GM23338 (cell line): ENCODE measurements at regions not wholly inside any gene's neighbourhood (a gene's known extent, or its start where the extent isn't known, plus 50 kb on each side); places are given as distances from the start of the nearest gene placed in this dataset.

Experiments used
- CREB1 ChIP-seq: fragments of 250-450 bp; sonication (Bioruptor Pico); IDR thresholded peaks from 2 replicates; pipeline ENCODE4 v1.5.0; 2020; ENCODE audit warnings: low read depth, mild to moderate bottlenecking, moderate library complexity
- CTCF ChIP-seq, 2 experiments: fragments of 200-600 bp in 1 of 2; sonication (generic) in 1 of 2; conservative IDR thresholded peaks; 2 replicates each; pipeline versions ENCODE4 v1.5.1 to v1.6.1; 2016 to 2017; ENCODE audit warnings: antibody characterized with exemption in 2 of 2, low read depth in 2 of 2, mild to moderate bottlenecking in 2 of 2, moderate library complexity in 1 of 2
- EZH2 ChIP-seq: fragments of 200-600 bp; sonication (generic); IDR thresholded peaks from one replicate; pipeline ENCODE4 v1.8.0; 2017; ENCODE audit warnings: antibody characterized with exemption, mild to moderate bottlenecking, low read depth; ENCODE audit not compliant: unreplicated experiment
- EZH2phosphoT487 ChIP-seq: fragments of 200-600 bp; sonication (generic); IDR thresholded peaks from one replicate; pipeline ENCODE4 v1.8.1; 2018; ENCODE audit warnings: antibody characterized with exemption; ENCODE audit not compliant: unreplicated experiment
- POLR2AphosphoS5 ChIP-seq: IDR thresholded peaks from 2 replicates; pipeline ENCODE4 v1.6.1; 2016; ENCODE audit warnings: antibody characterized with exemption, low read depth

DNA sequence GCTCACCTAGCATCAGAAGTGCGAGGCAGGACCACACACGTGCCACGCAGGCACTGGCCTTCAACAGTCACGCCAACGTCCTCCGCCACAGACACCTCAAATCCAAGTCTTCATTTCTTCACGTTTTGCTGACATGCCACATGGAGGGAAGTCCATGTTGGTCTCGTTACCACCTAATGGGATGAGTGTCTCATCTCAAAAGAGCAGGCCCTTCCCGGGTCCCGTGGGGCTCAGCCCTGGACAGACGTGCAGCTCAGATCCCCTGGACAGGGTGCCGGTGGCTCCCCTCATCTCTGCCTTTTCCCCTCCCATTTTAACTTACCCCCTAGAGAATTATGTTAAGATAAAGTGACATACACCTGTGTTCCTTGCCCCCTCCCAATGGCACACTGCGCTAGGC is 76.8 kb downstream of the MRPL36 start:
- TF ChIP-seq EZH2 (no peak), POLR2AphosphoS5 (no peak), CTCF (conservative IDR thresholded peaks at IDR 0.05; ENCODE audit: low read depth in 2 of 2) (no peak), EZH2phosphoT487 (no peak), CREB1 (CRISPR knock-in tag) (no peak)
